ENCODE measurements at regions not wholly inside any gene's neighbourhood (a gene's known extent, or its start where the extent isn't known, plus 50 kb on each side); places are given as distances from the start of the nearest gene placed in this dataset.

- no peak for TF ChIP-seq EZH2 (IDR thresholded peaks at IDR 0.05; ENCODE audit: insufficient read depth, poor library complexity, severe bottlenecking)
- no peak for TF ChIP-seq EZH2phosphoT487 (IDR thresholded peaks at IDR 0.05; ENCODE audit: insufficient read depth, low read depth)
These were observed 96.7 kb upstream of the MEF2C start for GRCh38 chr5:88979726-88980125.
